NCI-H2029 treated with DMSO at 0.1 percent for 48 hours (cell line): ENCODE measurements at regions not wholly inside any gene's neighbourhood (a gene's known extent, or its start where the extent isn't known, plus 50 kb on each side); places are given as distances from the start of the nearest gene placed in this dataset.
"Not testable (repeated sequence)": the region's sequence is repeated elsewhere in the genome, so short reads cannot be mapped to it uniquely, and the experiment has no call there.

Experiments
- DNase-seq: peaks from one replicate; lab custom pipeline; 2025; lab: John Stamatoyannopoulos, UW

- DNase-seq, result no peak
These were observed 101.6 kb downstream of the CPN2 start for GRCh38 chr3:194249323-194250097.

DNA sequence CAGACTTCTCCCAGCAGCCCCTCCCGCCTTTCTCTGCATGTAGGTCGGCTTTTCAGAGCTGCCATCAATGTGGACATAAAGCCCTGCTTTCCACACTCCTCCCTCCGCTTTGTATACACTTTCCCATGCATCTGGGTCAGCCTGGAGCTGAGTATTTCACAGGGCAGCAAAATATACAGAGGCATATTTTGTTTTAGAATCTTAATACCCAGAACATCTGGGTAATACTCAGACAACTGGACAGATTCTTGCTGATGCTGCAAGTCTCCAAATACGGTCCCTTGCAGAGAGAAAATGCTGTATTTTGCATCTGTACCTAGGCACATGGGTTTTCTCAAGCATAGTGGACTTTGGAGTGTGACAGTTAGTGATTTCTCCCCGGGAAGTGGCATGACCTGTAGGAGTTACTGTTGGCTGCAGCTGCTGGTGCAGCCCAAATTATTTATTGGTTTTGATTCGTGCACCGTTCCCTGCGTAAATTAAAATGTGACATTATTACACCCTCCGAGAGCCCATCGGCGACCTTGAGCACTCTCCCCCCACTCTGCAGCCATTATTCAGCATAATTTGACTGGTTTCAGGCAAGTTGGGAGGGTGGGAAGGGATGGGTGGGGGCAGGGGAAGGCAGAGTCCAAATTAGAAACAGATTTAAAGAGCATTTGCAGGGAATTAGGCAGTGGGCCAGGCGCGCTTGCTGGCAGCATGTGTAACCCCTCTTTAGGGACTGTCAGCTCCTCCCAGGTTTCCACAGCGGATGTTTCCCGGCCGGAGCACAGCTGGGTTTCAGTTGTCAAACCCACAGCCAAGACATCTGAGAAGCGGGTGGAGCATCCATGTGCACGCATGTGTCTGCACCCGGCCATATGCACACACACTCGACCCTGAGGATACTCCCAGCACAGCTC is 100.8 kb downstream of the CPN2 start:
- no peak for DNase-seq

DNA sequence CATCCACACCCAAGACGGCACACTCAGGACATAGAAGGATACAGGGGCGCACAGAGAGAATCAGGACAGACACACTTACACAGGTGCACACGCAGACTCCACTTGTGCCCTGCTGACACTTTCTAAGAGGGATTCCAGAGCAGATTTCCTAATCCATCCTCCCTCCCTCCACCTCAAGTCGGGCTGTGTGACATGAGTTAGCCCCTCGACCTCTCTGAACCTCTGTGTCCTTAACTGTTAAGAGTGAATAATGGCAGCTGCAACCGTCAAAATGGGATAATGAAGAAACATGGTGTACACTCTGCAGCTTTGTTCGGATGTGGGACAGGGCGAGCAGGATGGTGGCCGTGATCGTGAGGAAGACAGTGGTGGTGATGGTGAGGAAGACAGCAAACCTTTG is 100.1 kb downstream of the CPN2 start:
- no peak for DNase-seq

DNA sequence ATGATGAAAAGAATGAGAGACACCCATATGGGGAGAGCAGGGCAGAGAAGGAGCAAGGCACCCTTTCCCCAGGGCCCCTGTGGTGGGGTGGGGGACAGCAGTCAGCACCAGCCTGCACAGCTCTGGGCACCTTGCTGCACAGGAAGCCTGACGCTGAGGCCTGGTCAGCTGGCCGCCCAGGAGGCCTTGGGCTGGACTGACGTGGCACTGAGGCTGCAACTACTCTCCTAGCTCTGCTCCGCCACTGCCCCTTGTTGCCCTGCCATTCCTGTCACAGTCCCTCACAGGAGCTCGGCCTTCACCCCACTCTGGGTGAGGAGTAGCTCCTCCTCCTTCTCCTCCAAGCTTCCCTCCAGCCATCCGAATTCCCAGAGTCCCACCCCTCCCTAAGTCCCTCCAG is 99.7 kb downstream of the CPN2 start:
- no peak for DNase-seq

DNA sequence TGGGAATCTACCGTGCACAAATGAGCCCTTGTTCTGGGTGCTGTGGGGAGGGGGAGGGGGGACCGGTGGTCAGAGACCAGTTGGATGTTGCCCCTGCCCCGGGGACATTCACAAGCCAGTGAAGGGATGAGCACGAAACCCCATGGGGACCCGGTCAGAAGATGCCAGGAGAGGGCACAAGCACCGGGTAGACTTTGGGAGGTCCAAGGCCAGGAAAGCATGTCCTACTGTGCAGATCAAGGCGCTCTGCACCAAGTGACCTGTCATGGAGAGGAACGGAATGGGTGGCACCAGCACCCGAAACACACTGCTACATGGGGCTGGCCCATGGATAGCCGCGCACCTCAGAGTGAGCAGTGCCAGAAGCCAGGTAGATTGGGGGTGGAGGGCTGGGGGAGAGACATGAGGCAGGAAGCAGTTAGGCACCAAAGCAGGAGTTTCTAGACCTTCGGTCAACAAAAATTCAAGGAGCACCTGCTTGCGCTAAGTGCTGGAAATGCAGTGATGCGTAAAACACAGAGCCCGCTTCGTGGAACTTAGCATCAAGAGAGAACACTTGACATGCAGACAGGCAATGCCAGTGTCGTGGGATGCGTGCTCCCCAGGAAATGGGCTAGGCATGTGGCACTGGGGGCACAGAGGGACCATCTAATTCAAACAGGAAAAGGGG is 99.1 kb downstream of the CPN2 start:
- peak; percentile 29 for DNase-seq

DNA sequence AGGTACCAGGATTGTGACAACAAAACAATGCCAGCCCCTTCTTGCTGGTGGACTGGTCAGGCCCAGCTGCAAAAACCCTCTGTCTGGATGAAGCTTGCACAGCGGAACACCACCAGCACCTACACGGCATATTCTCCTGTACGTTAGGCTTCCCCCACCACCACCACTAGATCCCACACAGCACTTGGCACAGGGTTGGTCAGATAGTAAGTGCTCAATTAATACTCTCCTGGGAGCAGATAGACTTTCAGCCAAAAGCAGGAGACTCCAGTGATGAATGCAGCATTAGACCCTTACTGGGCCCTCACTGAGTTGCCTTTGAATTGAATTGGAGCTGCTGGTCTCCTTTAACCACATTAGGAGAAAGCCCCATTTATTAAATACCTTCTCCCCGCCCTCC is 97.9 kb downstream of the CPN2 start:
- no peak for DNase-seq

DNA sequence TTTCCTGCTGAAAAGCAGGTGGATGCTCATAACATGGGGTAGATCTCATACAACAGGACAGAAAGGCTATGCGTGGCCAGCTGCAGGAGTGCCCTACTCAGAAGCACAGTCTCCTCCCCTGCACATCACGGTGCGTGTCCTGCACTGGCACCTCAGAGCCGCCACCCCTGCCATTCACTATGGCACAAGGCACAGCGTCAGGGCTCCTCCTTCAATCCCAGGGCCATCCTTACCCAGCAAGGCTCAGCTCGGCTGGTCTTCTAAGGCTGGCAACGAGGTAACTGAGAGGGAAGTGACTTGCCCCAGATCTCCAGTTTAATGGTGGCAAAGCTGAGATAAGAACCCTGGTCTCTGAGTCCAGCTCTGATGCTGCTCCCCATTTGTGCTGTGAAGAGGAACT is 97.1 kb downstream of the CPN2 start:
- DNase-seq, result no peak

GRCh38 chr3:194255252-194256039 is 95.7 kb downstream of the CPN2 start:
- no peak for DNase-seq

GRCh38 chr3:194256040-194256945 is 94.8 kb downstream of the CPN2 start:
- DNase-seq, result no peak

DNA sequence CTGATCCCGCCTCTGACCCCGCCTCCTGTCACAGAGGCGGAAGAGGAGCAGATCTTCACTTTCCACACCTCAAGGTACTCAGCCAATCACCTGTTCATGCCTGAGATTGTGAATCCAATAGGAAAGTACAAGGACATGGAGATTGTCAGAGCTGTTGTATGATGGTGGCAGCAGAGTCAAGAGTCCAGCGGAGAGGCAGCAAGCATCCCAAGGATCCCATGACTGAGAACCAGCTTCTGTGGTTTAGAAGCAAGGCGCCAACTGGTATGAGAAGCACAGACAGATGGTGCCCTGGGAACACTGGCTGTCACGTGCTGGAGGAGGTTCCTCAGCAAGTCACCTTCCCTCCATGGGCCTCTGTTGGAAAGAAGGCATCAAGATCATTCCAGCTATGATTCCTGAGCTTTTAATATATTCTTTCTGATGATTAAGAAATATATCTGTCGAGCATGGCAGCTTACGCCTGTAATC is 93.9 kb downstream of the CPN2 start:
- no peak for DNase-seq

GRCh38 chr3:194257916-194258668 is 93.0 kb downstream of the CPN2 start:
- no peak for DNase-seq

GRCh38 chr3:194259982-194260766 is 91.0 kb downstream of the CPN2 start:
- DNase-seq, result no peak

DNA sequence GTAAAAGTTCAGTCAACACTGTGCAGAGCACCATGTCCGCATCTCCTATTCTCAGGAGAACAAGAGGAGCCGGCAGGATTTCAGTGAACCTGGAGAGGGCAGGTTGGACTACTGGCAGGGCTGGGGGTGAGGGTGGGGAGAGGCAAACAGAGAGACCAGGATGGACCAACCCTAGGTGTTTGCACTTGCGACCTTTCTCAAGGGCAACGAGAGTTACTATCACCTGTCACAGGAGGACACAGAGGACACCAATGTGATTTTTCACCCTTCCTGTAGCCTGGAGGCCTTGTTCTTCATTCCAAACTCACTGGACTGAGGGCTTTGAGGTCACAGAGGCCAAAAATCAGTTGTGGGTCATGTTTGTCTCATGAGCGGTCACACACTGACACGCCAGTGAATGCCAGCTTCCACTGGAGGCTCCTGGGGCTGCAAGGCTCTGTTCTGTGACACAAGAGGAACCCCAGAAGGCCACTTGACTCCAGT is 89.5 kb downstream of the CPN2 start:
- no peak for DNase-seq

- DNase-seq, result no peak
These were observed 88.8 kb downstream of the CPN2 start for GRCh38 chr3:194262176-194262924.

- DNase-seq, result no peak
These were observed 88.2 kb downstream of the CPN2 start for GRCh38 chr3:194262925-194263305.

GRCh38 chr3:194264631-194265504 is 86.3 kb downstream of the CPN2 start:
- DNase-seq, result not testable (repeated sequence)

DNA sequence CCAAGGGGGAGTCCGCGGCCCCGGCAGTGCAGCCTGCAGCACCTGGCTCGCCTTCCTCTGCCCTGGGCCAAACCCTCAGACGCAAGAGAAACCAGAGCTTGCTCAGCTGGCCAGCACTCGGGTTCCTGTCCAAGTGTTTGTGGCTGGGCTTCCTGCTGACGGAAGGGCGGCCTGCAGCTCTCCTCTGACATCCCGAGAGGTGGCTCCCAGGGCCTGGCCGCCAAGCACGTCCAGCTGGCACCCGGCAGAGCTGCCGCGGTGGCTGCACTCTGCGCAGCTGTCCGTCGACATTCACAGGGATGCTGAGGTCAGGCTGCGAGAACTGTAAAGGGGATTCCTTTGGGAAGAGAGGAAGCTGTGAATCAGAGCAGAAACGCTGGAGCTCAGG is 85.6 kb downstream of the CPN2 start:
- peak; percentile 35 for DNase-seq
